Neural cell (in vitro differentiated cells): ENCODE measurements at regions not wholly inside any gene's neighbourhood (a gene's known extent, or its start where the extent isn't known, plus 50 kb on each side); places are given as distances from the start of the nearest gene placed in this dataset.

Source experiments
- H2AFZ ChIP-seq: fragments of 200-600, 300-800 bp; sonication (generic), shearing (Covaris generic); 2 replicates; pipeline ENCODE4 v1.6.0; 2014; ENCODE audit warnings: low read depth, mild to moderate bottlenecking, antibody characterized with exemption, low read length, moderate library complexity
- H3F3A ChIP-seq: fragments of 200-600 bp; shearing (Covaris generic); 2 replicates; pipeline ENCODE4 v1.6.1; 2016; ENCODE audit warnings: mild to moderate bottlenecking, moderate library complexity, mixed read lengths, antibody characterized with exemption, low read length; ENCODE audit not compliant: insufficient read depth, poor library complexity, severe bottlenecking
- H3K27ac ChIP-seq: fragments of 200-600, 300-800 bp; sonication (generic), shearing (Covaris generic); 2 replicates; pipeline ENCODE4 v1.5.1; 2014; ENCODE audit warnings: mild to moderate bottlenecking, low read length, moderate library complexity
- H3K27me3 ChIP-seq: fragments of 300-800, 200-600 bp; sonication (generic), shearing (Covaris generic); 2 replicates; pipeline ENCODE4 v1.6.0; 2014; ENCODE audit warnings: mild to moderate bottlenecking, low read depth, low read length, moderate library complexity; ENCODE audit not compliant: insufficient read depth
- H3K36me3 ChIP-seq: fragments of 300-800, 200-600 bp; sonication (generic), shearing (Covaris generic); 2 replicates; pipeline ENCODE4 v1.5.1; 2014; ENCODE audit warnings: mild to moderate bottlenecking, antibody characterized with exemption, low read length, moderate library complexity; ENCODE audit not compliant: insufficient read depth
- H3K4me2 ChIP-seq: fragments of 300-800, 200-600 bp; sonication (generic), shearing (Covaris generic); 2 replicates; pipeline ENCODE4 v1.6.0; 2014; ENCODE audit warnings: mild to moderate bottlenecking, low read length
- H3K4me3 ChIP-seq: fragments of 300-800, 200-600 bp; sonication (generic), shearing (Covaris generic); 2 replicates; pipeline ENCODE4 v1.5.1; 2014; ENCODE audit warnings: mild to moderate bottlenecking, low read length, moderate library complexity
- H3K79me2 ChIP-seq: fragments of 200-600 bp; shearing (Covaris generic); replicated peaks from 2 replicates; pipeline ENCODE4 v1.6.0; 2014; ENCODE audit warnings: mild to moderate bottlenecking, low read length, moderate library complexity; ENCODE audit not compliant: insufficient read depth
- H3K9ac ChIP-seq: fragments of 300-800, 200-600 bp; sonication (generic), shearing (Covaris generic); 2 replicates; pipeline ENCODE4 v1.6.1; 2016; ENCODE audit warnings: mild to moderate bottlenecking, low read length, mixed read lengths
- H3K9me2 ChIP-seq: fragments of 200-600 bp; shearing (Covaris generic); 2 replicates; pipeline ENCODE4 v1.6.1; 2016; ENCODE audit warnings: mild to moderate bottlenecking, low read length, mixed read lengths; ENCODE audit not compliant: insufficient read depth
- H3K9me3 ChIP-seq: fragments of 200-600, 300-800 bp; sonication (generic), shearing (Covaris generic); 2 replicates; pipeline ENCODE4 v1.6.1; 2016; ENCODE audit warnings: mild to moderate bottlenecking, mixed run types, low read length, moderate library complexity, mixed read lengths
- H4K20me1 ChIP-seq: fragments of 200-600 bp; shearing (Covaris generic); 2 replicates; pipeline ENCODE4 v1.6.1; 2016; ENCODE audit warnings: mild to moderate bottlenecking, mixed run types; ENCODE audit not compliant: insufficient read depth
- EP300 ChIP-seq: fragments of 450-650 bp; conservative IDR thresholded peaks from 2 replicates; pipeline ENCODE4 v1.6.1; 2014; ENCODE audit warnings: antibody characterized with exemption, mild to moderate bottlenecking, moderate library complexity; ENCODE audit not compliant: poor library complexity, severe bottlenecking
- EZH2 ChIP-seq: fragments of 200-600, 300-800 bp; shearing (Covaris generic), sonication (generic); IDR thresholded peaks from 2 replicates; pipeline ENCODE4 v1.6.1; 2014; ENCODE audit warnings: antibody characterized with exemption, low read length, borderline replicate concordance, mild to moderate bottlenecking; ENCODE audit not compliant: insufficient read depth, poor library complexity, severe bottlenecking
- MXI1 ChIP-seq: fragments of 450-650 bp; conservative IDR thresholded peaks from 2 replicates; pipeline ENCODE4 v1.6.1; 2014; ENCODE audit warnings: antibody characterized with exemption, mild to moderate bottlenecking; ENCODE audit not compliant: poor library complexity, severe bottlenecking
- POLR2AphosphoS5 ChIP-seq: IDR thresholded peaks from 2 replicates; pipeline ENCODE4 v1.6.1; 2012
- RAD21 ChIP-seq: fragments of 450-650 bp; conservative IDR thresholded peaks from 2 replicates; pipeline ENCODE4 v1.6.1; 2014; ENCODE audit warnings: antibody characterized with exemption, mild to moderate bottlenecking, moderate library complexity
- SMC3 ChIP-seq: fragments of 450-650 bp; conservative IDR thresholded peaks from 2 replicates; pipeline ENCODE4 v1.6.1; 2014; ENCODE audit warnings: antibody characterized with exemption, mild to moderate bottlenecking, moderate library complexity; ENCODE audit not compliant: poor library complexity
- TAF1 ChIP-seq: IDR thresholded peaks from 2 replicates; pipeline ENCODE4 v1.6.1; 2012; ENCODE audit warnings: low read depth
- TF ChIP-seq, protein P1 (sequence below): IDR thresholded peaks from 2 replicates; pipeline ENCODE4 v1.6.1; 2012; ENCODE audit warnings: borderline replicate concordance
- TF ChIP-seq, protein P2 (sequence below): fragments of 450-650 bp; IDR thresholded peaks from 2 replicates; pipeline ENCODE4 v1.5.1; 2014; ENCODE audit warnings: antibody characterized with exemption, mild to moderate bottlenecking, moderate library complexity; ENCODE audit not compliant: poor library complexity, severe bottlenecking

DNA sequence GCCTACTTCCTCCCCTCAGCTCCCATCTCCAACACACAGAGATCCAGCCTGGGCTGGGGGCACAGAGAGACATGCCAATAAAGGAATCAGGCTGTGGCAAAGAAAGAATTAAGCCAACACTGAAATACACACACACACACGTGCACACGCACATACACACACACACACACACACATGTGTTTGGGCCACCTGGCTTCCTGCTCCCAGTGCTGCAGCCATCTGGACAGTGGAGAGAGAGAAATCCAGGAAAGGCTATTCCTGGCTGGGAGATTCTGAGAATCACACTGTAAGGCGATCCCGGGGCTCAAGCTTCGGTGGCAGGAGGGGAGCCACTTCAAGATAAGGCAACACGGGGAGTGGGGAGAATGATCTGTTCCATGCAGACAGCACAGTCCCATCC, 72.4 kb downstream of the NOG start:
- Histone ChIP-seq H3K4me2 (no peak overlapping the region), H2AFZ (no peak overlapping the region), H3K79me2 (no peaks in the 10 kb centered on the region), H3F3A (no peaks in the 10 kb centered on the region), H3K4me3 (no peak overlapping the region), H3K9ac (no peak overlapping the region), H3K9me2 (no peaks in the 10 kb centered on the region), H3K9me3 (no peaks in the 10 kb centered on the region), H3K36me3 (no peaks in the 10 kb centered on the region), H3K27ac (no peak overlapping the region), H4K20me1 (no peaks in the 10 kb centered on the region), H3K27me3 (no peaks in the 10 kb centered on the region)
- TF ChIP-seq EZH2 = no peak
- no peak for TF ChIP-seq SMC3
- TF ChIP-seq POLR2AphosphoS5 = no peak
- TF ChIP-seq, protein P1, sequence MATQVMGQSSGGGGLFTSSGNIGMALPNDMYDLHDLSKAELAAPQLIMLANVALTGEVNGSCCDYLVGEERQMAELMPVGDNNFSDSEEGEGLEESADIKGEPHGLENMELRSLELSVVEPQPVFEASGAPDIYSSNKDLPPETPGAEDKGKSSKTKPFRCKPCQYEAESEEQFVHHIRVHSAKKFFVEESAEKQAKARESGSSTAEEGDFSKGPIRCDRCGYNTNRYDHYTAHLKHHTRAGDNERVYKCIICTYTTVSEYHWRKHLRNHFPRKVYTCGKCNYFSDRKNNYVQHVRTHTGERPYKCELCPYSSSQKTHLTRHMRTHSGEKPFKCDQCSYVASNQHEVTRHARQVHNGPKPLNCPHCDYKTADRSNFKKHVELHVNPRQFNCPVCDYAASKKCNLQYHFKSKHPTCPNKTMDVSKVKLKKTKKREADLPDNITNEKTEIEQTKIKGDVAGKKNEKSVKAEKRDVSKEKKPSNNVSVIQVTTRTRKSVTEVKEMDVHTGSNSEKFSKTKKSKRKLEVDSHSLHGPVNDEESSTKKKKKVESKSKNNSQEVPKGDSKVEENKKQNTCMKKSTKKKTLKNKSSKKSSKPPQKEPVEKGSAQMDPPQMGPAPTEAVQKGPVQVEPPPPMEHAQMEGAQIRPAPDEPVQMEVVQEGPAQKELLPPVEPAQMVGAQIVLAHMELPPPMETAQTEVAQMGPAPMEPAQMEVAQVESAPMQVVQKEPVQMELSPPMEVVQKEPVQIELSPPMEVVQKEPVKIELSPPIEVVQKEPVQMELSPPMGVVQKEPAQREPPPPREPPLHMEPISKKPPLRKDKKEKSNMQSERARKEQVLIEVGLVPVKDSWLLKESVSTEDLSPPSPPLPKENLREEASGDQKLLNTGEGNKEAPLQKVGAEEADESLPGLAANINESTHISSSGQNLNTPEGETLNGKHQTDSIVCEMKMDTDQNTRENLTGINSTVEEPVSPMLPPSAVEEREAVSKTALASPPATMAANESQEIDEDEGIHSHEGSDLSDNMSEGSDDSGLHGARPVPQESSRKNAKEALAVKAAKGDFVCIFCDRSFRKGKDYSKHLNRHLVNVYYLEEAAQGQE = no peak
- TF ChIP-seq MXI1 = no peak

DNA sequence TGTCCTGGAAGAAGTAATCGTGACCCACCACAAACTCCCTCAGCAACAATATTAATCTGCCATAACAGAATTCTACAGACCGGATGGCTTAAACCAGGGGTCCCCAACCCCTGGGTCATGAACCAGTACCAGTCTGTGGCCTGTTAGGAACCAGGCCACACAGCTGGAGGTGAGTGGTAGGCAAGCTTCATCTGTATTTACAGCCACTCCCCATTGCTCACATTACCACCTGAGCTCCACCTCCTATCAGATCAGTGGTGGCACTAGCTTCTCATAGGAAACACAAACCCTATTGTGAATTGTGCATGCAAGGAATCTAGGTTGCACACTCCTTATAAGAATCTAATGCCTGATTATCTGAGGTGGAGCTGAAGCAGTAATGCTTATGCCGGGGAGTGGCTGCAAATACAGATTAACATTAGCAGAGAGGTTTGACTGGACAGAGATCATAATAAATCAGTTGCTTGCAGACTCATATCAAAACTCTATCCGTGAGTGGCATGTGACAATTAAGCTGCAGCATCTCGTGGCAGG, 74.5 kb downstream of the NOG start:
- no peaks in the 10 kb centered on the region for H3F3A ChIP-seq
- H3K4me2 ChIP-seq = no peak overlapping the region
- no peak overlapping the region for H2AFZ ChIP-seq
- H3K36me3 ChIP-seq = no peaks in the 10 kb centered on the region
- no peak overlapping the region for H3K27ac ChIP-seq
- H3K27me3 ChIP-seq = no peaks in the 10 kb centered on the region
- H3K79me2 ChIP-seq = no peaks in the 10 kb centered on the region
- no peaks in the 10 kb centered on the region for H4K20me1 ChIP-seq
- H3K9ac ChIP-seq = no peak overlapping the region
- no peaks in the 10 kb centered on the region for H3K9me2 ChIP-seq
- H3K9me3 ChIP-seq = no peaks in the 10 kb centered on the region
- TF ChIP-seq EZH2 = no peak
- TF ChIP-seq, protein P1 = no peak
- TF ChIP-seq RAD21 = no peak
- no peak for TF ChIP-seq SMC3
- TF ChIP-seq, protein P2, sequence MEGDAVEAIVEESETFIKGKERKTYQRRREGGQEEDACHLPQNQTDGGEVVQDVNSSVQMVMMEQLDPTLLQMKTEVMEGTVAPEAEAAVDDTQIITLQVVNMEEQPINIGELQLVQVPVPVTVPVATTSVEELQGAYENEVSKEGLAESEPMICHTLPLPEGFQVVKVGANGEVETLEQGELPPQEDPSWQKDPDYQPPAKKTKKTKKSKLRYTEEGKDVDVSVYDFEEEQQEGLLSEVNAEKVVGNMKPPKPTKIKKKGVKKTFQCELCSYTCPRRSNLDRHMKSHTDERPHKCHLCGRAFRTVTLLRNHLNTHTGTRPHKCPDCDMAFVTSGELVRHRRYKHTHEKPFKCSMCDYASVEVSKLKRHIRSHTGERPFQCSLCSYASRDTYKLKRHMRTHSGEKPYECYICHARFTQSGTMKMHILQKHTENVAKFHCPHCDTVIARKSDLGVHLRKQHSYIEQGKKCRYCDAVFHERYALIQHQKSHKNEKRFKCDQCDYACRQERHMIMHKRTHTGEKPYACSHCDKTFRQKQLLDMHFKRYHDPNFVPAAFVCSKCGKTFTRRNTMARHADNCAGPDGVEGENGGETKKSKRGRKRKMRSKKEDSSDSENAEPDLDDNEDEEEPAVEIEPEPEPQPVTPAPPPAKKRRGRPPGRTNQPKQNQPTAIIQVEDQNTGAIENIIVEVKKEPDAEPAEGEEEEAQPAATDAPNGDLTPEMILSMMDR = no peak
- no peak for TF ChIP-seq POLR2AphosphoS5
- no peak for TF ChIP-seq TAF1
- TF ChIP-seq EP300 = no peak
- no peak for TF ChIP-seq MXI1
- no peak overlapping the region for H3K4me3 ChIP-seq
